OCI-LY1 (cell line): ENCODE measurements at regions not wholly inside any gene's neighbourhood (a gene's known extent, or its start where the extent isn't known, plus 50 kb on each side); places are given as distances from the start of the nearest gene placed in this dataset.

ENCODE experiments used
- H2AFZ ChIP-seq: fragments of 200-600 bp; sonication (generic), shearing (Covaris generic); 2 replicates; pipeline ENCODE4 v1.6.0; 2014; ENCODE audit warnings: antibody characterized with exemption, mild to moderate bottlenecking, low read length
- H3F3A ChIP-seq: fragments of 200-600 bp; sonication (generic), shearing (Covaris generic); 2 replicates; pipeline ENCODE4 v1.6.0; 2014; ENCODE audit warnings: mild to moderate bottlenecking, antibody characterized with exemption, low read length, moderate library complexity; ENCODE audit not compliant: insufficient read depth
- H3K27ac ChIP-seq: fragments of 200-600 bp; sonication (generic); 2 replicates; pipeline ENCODE4 v1.5.1; 2014; ENCODE audit warnings: low read length, mixed run types, mild to moderate bottlenecking, low read depth; ENCODE audit not compliant: poor library complexity, severe bottlenecking
- H3K27me3 ChIP-seq: fragments of 200-600 bp; sonication (generic); 2 replicates; pipeline ENCODE4 v1.6.0; 2014; ENCODE audit warnings: antibody characterized with exemption, mild to moderate bottlenecking, low read length, moderate library complexity; ENCODE audit not compliant: insufficient read depth
- H3K36me3 ChIP-seq: fragments of 200-600 bp; sonication (generic); 2 replicates; pipeline ENCODE4 v1.6.1; 2014; ENCODE audit warnings: mild to moderate bottlenecking, antibody characterized with exemption, low read length, moderate library complexity, mixed read lengths; ENCODE audit not compliant: insufficient read depth
- H3K4me1 ChIP-seq: fragments of 200-600 bp; sonication (generic); 2 replicates; pipeline ENCODE4 v1.5.1; 2014; ENCODE audit warnings: mild to moderate bottlenecking, low read length, moderate library complexity; ENCODE audit not compliant: insufficient read depth, severe bottlenecking
- H3K4me2 ChIP-seq: fragments of 200-600 bp; sonication (generic), shearing (Covaris generic); 2 replicates; pipeline ENCODE4 v1.6.1; 2014; ENCODE audit warnings: low read length
- H3K4me3 ChIP-seq: fragments of 200-600 bp; sonication (generic); 2 replicates; pipeline ENCODE4 v1.5.1; 2014; ENCODE audit warnings: low read length, low read depth, mild to moderate bottlenecking, mixed read lengths; ENCODE audit not compliant: poor library complexity, severe bottlenecking
- H3K79me2 ChIP-seq: fragments of 200-600 bp; shearing (Covaris generic); 2 replicates; pipeline ENCODE4 v1.6.1; 2016; ENCODE audit warnings: mixed run types, low read length, mixed read lengths; ENCODE audit not compliant: insufficient read depth
- H3K9ac ChIP-seq: fragments of 200-600 bp; sonication (generic), shearing (Covaris generic); 2 replicates; pipeline ENCODE4 v1.6.1; 2014; ENCODE audit warnings: mild to moderate bottlenecking, low read length, mixed read lengths
- H3K9me2 ChIP-seq: fragments of 200-600 bp; sonication (generic), shearing (Covaris generic); 2 replicates; pipeline ENCODE4 v1.6.1; 2014; ENCODE audit warnings: low read depth, mild to moderate bottlenecking, low read length, mixed read lengths
- H3K9me3 ChIP-seq: fragments of 200-600 bp; shearing (Covaris generic); 2 replicates; pipeline ENCODE4 v1.6.1; 2014; ENCODE audit warnings: low read length, mixed read lengths
- H4K20me1 ChIP-seq: fragments of 200-600 bp; sonication (generic), shearing (Covaris generic); 2 replicates; pipeline ENCODE4 v1.6.0; 2016; ENCODE audit warnings: mild to moderate bottlenecking, low read length; ENCODE audit not compliant: insufficient read depth
- EZH2 ChIP-seq: fragments of 200-600 bp; sonication (generic), shearing (Covaris generic); IDR thresholded peaks from 2 replicates; pipeline ENCODE4 v1.8.0; 2017; ENCODE audit warnings: borderline replicate concordance, mixed run types, mild to moderate bottlenecking, antibody characterized with exemption, low read length, moderate library complexity, mixed read lengths
- TF ChIP-seq, protein P1 (sequence below): fragments of 200-600 bp; sonication (generic), shearing (Covaris generic); IDR thresholded peaks from 2 replicates; pipeline ENCODE4 v1.5.1; 2017; ENCODE audit warnings: mild to moderate bottlenecking, antibody characterized with exemption, low read length, moderate library complexity, mixed read lengths

DNA sequence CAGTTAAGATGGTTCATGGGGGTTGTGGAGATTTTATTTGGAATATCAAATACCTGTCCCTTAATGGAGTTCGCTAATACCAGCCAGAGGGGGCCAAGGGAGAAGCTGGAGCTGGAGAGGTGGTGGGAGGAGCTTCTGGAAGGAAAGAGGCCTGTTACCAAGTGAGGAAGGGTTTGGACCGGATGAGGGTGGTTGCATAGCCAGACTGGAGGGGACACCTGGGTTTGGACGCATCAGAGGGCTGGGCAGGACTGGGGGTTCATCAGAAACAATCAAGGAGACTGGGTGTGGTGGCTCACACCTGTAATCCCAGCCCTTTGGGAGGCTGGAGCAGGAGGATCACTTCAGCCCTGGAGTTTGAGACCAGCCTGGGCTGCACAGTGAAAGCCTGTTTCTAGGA is 111.8 kb upstream of the IER5L start:
- H3K27ac ChIP-seq, result no peak overlapping the region
- no peaks in the 10 kb centered on the region for H4K20me1 ChIP-seq
- no peaks in the 10 kb centered on the region for H3F3A ChIP-seq
- peaks cover 9% of the 10 kb centered on the region for H3K27me3 ChIP-seq
- H3K4me1 ChIP-seq, result peaks cover 10% of the 10 kb centered on the region
- H3K9me3 ChIP-seq, result no peaks in the 10 kb centered on the region
- no peaks in the 10 kb centered on the region for H3K79me2 ChIP-seq
- no peaks in the 10 kb centered on the region for H3K9me2 ChIP-seq
- no peak overlapping the region for H3K4me2 ChIP-seq
- H2AFZ ChIP-seq, result no peak overlapping the region
- TF ChIP-seq, protein P1, sequence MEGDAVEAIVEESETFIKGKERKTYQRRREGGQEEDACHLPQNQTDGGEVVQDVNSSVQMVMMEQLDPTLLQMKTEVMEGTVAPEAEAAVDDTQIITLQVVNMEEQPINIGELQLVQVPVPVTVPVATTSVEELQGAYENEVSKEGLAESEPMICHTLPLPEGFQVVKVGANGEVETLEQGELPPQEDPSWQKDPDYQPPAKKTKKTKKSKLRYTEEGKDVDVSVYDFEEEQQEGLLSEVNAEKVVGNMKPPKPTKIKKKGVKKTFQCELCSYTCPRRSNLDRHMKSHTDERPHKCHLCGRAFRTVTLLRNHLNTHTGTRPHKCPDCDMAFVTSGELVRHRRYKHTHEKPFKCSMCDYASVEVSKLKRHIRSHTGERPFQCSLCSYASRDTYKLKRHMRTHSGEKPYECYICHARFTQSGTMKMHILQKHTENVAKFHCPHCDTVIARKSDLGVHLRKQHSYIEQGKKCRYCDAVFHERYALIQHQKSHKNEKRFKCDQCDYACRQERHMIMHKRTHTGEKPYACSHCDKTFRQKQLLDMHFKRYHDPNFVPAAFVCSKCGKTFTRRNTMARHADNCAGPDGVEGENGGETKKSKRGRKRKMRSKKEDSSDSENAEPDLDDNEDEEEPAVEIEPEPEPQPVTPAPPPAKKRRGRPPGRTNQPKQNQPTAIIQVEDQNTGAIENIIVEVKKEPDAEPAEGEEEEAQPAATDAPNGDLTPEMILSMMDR, result no peak
- TF ChIP-seq EZH2, result no peak
- H3K36me3 ChIP-seq, result no peaks in the 10 kb centered on the region
- no peak overlapping the region for H3K4me3 ChIP-seq
- H3K9ac ChIP-seq, result no peak overlapping the region

DNA sequence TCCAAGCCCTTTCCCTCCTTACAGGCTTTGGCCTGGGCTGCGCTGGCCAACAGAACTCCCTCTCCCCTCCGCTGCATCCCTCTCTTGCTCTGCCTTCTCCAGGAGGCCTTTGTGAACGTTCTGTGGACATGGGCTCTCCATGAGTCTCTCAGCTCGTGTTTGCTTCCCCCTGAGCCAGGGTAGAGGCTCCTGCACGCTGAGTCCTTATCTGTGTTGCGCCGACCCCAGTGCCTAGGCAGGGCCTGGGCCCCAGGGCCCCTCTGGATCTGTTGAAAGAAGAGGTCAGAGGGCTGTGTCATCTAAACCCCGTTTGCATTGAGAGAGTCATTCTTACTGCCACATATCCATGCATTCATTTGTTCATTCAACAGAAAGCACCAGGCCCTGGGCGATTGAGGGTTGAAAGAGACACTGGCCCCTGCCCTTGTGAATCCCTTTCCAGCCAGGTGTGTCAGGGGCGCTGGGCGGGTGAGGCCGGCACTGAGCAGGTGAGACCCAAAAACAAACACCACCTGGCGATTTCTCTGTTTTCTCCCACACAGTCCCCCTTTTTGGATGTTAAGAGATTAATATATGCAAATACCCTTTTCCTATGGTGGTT is 111.2 kb upstream of the IER5L start:
- no peaks in the 10 kb centered on the region for H3K79me2 ChIP-seq
- no peak overlapping the region for H3K27ac ChIP-seq
- no peaks in the 10 kb centered on the region for H3F3A ChIP-seq
- no peak overlapping the region for H3K9ac ChIP-seq
- H4K20me1 ChIP-seq, result no peaks in the 10 kb centered on the region
- no peak for TF ChIP-seq EZH2
- TF ChIP-seq, protein P1, result no peak
- H3K27me3 ChIP-seq, result peaks cover 9% of the 10 kb centered on the region
- H3K4me1 ChIP-seq, result peaks cover 10% of the 10 kb centered on the region
- no peaks in the 10 kb centered on the region for H3K9me2 ChIP-seq
- H3K36me3 ChIP-seq, result no peaks in the 10 kb centered on the region
- H2AFZ ChIP-seq, result no peak overlapping the region
- no peak overlapping the region for H3K4me3 ChIP-seq
- H3K9me3 ChIP-seq, result no peaks in the 10 kb centered on the region
- no peak overlapping the region for H3K4me2 ChIP-seq

DNA sequence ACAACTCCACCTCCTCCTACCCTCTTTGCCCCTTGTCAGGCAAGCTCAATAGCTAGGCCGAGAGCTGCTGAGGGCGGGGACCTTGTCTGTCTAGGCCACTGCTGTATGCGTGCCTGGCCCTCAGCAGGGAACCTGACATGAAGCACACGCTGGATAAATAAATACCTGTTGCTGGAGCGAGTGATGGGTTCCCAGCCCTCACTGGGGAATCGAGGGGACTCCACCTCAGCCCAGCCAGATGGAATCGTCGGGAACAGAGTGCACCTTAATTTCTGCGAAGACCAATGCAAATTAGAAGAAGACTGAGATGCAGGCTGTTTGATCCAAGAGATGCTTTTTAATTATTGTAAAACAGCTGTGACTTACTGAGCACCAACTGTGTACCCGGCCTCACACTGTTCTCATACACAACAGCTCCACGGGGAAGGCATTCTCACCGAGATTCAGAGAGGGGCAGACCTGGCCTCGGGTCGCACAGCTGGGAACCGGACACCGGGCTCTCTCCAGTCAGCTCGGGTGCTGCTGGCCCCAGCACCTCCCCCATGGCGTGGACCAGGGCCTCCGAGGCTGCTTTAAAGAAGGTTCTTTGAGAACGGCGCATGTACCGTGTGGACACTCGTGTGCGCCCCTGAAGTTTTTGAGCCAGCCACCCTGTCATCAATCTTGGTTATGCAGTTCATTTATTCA is 109.7 kb upstream of the IER5L start:
- Histone ChIP-seq H4K20me1 (no peaks in the 10 kb centered on the region), H3K27ac (no peak overlapping the region), H3F3A (no peaks in the 10 kb centered on the region), H2AFZ (no peak overlapping the region), H3K4me3 (no peak overlapping the region), H3K79me2 (no peaks in the 10 kb centered on the region), H3K9me2 (no peaks in the 10 kb centered on the region), H3K27me3 (peaks cover 9% of the 10 kb centered on the region), H3K4me2 (no peak overlapping the region), H3K9ac (no peak overlapping the region), H3K36me3 (no peaks in the 10 kb centered on the region), H3K9me3 (no peaks in the 10 kb centered on the region), H3K4me1 (peaks cover 10% of the 10 kb centered on the region)
- TF ChIP-seq, protein P1, result no peak
- TF ChIP-seq EZH2, result no peak
